ENCODE measurements at regions not wholly inside any gene's neighbourhood (a gene's known extent, or its start where the extent isn't known, plus 50 kb on each side); places are given as distances from the start of the nearest gene placed in this dataset.

GRCh38 chr2:180478883-180479282 is 471.8 kb upstream of the CWC22 start:
- no peak for DNase-seq

DNA sequence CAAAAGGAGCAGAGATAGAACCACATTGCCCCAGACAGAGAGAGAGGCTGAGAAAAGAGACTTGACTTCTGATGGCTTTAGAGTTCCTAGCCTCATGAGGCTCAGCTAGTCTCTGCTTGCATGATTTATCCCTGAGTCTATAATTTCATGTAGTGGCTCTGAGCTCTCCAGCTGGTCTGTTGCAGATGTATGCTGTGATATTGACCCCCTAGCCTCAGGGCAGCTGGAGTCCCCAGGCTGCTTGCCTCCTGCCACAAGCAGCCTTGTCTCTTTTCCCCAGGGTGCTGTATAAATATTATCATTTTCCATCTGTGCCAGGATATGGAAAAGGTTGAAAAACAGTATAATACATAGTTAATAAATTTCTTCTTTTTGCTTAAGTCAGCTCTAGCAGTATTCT is 467.6 kb upstream of the CWC22 start:
- no peak for DNase-seq

DNA sequence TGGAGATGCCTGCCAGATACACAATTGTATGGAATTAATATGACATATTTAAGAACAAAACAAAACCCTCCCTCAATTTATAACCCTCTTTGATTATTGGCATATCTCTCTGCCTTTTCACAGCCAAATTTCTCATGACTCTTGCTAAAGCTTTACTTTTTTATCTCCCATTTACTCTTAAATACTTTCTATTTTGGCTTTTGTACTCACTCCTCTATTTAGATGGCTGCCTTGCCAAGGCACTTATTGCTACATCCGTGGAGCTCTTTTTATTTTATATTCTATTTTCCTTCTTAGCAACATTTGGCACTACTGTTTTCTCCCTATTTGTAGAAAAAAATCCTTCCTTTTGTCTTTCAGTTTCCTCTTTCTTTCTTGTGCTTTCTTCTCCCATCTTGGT is 466.4 kb upstream of the CWC22 start:
- no peak for DNase-seq

DNA sequence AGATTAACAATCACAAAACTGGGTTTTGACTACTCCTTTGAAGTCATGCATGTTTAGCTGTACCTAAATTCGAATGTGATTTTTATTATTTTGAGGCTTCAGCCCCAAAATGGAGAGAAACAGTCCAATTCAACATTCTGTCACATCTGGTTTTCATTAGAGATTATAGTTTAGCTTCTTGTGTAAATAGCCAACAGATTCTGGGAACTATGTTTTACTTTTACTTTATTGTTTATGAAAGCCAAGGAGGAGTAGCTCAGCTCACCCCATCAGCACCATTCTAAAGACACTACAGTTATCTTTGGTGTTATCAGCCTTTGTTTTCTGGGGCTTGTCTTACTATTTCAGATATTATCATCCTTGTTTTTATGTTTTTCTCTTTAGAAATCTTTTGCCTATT is 465.0 kb upstream of the CWC22 start:
- no peak for DNase-seq

GRCh38 chr2:180463608-180464007 is 456.5 kb upstream of the CWC22 start:
- DNase-seq: no peak

GRCh38 chr2:180461761-180462160 is 454.7 kb upstream of the CWC22 start:
- no peak for DNase-seq

DNA sequence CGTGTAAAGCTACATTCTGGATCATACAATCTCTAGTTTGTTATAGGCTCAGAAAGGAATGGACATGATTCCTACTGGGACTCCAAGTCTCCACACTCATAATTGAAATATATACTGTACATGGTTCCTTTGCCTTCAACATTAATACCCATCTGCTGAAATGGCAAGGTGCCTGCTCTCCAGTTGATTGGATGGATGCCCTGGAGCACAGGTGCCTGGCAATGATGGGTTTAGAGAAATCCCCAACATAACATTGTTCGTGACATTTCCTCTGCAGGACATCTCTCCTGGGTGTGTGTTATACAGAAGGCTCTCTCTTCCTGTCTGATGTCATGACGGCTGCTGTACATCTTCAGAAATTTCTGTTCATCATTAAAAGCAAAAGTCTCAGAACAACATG is 449.7 kb upstream of the CWC22 start:
- no peak for DNase-seq

- DNase-seq: no peak
These were observed 443.7 kb upstream of the CWC22 start for GRCh38 chr2:180450841-180451240.

GRCh38 chr2:180449171-180449915 is 442.2 kb upstream of the CWC22 start:
- DNase-seq: no peak

DNA sequence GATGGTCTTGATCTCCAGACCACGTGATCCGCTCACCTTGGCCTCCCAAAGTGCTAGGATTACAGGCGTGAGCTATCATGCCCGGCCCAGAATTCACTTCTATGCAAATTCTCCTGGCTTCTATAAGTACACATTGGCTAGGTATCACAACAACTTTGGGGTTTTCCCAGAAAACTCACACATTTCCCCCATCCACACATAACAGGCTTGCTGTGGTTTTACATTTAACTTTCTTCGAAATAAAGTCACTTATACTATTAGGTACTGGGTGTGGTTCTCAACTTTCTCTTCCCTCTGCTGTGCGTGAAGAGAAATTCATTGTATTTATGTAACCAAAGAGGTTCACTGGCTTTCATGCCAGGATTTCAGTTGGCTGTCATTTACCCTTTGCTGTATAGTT is 439.4 kb upstream of the CWC22 start:
- no peak for DNase-seq

- DNase-seq: no peak
These were observed 436.8 kb upstream of the CWC22 start for GRCh38 chr2:180443888-180444287.

DNA sequence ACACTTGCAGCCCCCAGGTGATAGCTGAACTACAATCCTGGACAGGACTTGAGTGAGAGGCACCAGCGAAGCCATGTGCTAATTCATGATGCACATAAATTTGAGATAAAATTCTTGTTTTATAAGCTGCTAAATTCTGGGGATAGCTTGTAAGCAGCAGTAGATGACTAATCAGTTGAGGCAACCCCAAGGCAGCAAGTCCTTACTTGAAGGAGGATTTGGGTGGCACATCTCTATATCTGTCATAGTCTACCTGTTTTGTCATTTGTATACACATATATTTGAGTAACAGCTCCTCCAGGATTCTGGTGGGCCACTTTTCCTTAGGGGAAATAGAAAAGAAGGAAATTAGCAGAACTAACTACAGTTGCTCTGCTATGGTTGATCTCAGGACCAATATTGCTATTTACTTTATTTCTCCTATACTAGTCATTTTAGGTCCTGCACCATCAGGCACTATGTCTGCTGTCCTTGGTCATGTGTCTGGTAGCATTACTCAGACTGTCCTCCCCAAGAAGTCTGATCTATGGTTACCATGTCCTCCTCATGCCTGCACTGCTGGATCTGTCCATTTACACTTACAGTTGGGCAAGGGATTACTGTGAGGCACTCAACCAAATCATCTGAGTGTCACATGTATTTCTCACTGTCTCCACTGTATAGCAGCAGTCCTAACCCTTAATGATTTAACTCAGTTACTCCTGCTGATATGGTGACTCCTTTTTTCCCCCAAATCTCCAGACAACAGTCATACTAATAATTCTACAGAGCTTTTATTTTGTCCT is 436.0 kb upstream of the CWC22 start:
- DNase-seq: no peak

DNA sequence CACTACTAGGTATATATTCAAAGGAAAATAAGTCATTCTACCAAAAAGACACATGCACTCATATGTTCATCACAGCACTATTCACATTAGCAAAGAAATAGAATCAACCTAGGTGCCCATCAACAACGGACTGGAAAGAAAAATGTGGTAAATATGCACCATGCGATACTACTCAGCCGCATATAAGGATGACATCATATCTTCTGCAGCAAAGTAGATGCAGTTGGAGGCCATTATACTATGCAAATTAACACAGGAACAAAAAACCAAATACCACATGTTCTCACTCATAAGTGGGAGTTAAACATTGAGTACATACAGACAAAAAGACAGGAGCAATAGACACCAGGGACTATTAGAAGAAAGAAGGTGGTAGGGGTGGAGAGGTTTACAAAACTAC is 412.1 kb upstream of the CWC22 start:
- DNase-seq: no peak

DNA sequence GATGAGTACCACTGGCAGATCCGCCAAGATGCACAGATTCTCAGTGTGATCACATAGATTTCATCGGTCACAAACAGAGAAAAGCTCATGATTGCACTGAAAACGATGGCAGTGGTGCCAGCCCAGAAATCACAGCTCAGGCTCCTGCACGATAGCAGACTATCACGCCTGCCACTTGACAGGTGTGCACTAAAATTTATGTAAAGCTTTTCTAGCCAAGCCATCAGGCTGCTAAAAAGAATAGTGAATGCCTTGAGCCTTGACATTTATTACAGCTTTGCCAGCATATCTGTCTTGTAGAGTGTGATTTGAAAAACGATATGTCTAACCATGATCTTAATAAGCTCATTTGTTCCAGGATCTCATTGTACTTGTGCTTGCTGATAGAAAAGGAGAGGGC is 409.5 kb upstream of the CWC22 start:
- peak in 1 of 58 donors; percentile 1 for DNase-seq

GRCh38 chr2:180413336-180413735 is 406.2 kb upstream of the CWC22 start:
- DNase-seq: no peak

- DNase-seq: no peak
These were observed 405.1 kb upstream of the CWC22 start for GRCh38 chr2:180412219-180412618.

DNA sequence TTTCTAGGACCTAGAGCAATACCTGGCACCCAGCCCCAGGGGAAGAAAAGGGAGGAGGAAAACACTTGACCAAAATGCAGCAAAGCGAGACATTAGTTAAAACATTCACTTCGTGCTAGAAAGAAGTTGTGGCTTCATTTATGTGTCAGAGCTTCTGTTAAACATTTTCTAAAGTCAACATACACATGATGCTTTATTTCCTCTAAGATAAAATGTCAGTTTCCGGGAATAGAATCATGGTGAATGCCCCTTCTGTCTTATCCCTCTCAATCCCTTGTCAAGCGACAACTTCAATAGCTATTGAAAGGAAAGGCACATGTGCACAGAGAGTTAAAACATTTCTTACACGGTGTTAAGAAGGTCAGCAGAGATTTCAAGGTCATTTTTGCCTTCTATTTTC is 404.6 kb upstream of the CWC22 start:
- no peak for DNase-seq

GRCh38 chr2:180406687-180407086 is 399.6 kb upstream of the CWC22 start:
- DNase-seq: no peak

GRCh38 chr2:180405520-180405919 is 398.4 kb upstream of the CWC22 start:
- no peak for DNase-seq

DNA sequence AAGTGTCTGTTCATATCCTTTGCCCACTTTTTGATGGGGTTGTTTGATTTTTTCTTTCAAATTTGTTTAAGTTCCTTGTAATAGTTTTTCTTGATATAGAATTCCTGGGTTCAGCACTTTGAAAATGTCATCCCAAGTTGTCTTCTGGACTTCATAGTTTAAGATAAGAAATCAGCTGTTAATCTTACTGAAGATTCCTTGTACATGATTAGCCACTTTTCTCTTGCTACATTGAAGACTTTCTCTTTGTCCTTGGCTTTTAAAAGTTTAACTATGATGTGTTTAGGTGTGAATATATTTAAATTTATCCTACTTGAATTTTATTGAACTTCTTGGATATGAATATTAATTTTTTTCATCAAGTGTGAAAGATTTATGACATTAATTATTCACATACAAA is 387.2 kb upstream of the CWC22 start:
- no peak for DNase-seq

GRCh38 chr2:180385601-180386201 is 378.6 kb upstream of the CWC22 start:
- DNase-seq: no peak

DNA sequence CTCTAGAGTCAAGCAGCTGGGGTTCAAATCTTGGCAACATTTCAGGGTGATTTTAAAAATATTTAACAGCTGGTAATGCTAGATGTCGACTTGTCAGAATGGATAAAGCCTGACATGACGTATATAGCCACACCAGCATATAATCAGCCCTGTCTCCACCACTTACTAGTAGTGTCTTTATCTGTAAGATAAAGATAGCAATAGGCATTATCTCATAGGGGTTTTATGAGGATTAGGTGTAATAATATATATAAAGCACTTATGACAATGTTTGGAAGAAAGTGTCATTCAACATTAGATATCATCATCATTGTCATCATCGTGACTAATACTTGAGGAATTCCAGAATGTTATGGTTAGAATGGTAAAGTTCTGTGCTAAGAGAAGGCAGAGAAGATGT is 369.0 kb upstream of the CWC22 start:
- no peak for DNase-seq

Data from anterior cingulate cortex (tissue), 58 donors.